Suprapubic skin (tissue), 4 donors: ENCODE measurements at regions not wholly inside any gene's neighbourhood (a gene's known extent, or its start where the extent isn't known, plus 50 kb on each side); places are given as distances from the start of the nearest gene placed in this dataset.

Experiments used
- DNase-seq, 2 donors: peaks; one replicate each; pipeline ENCODE4 v3.0.0-alpha.2; 2019; ENCODE audit warnings: low spot score in 2 of 2
- H3K27ac ChIP-seq: fragments of 200-600 bp; sonication (generic); one replicate; pipeline ENCODE4 v1.5.1; 2019
- H3K27me3 ChIP-seq: fragments of 200-600 bp; sonication (generic); one replicate; pipeline ENCODE4 v1.5.1; 2019
- H3K36me3 ChIP-seq: fragments of 200-600 bp; sonication (generic); one replicate; pipeline ENCODE4 v1.5.1; 2019
- H3K4me1 ChIP-seq: fragments of 200-600 bp; sonication (generic); one replicate; pipeline ENCODE4 v1.5.1; 2019
- H3K4me3 ChIP-seq: fragments of 200-600 bp; sonication (generic); one replicate; pipeline ENCODE4 v1.5.1; 2019; ENCODE audit warnings: mild to moderate bottlenecking
- H3K9me3 ChIP-seq: fragments of 200-600 bp; sonication (generic); one replicate; pipeline ENCODE4 v1.5.1; 2019
- EP300 ChIP-seq: sonication (generic); formaldehyde crosslinking; IDR thresholded peaks from one replicate; pipeline ENCODE4 v1.6.1; 2017; ENCODE audit warnings: antibody characterized with exemption
- POLR2A ChIP-seq, 2 donors: fragments of 450-650 bp; IDR thresholded peaks; one replicate each; pipeline ENCODE4 v1.6.1; 2017; ENCODE audit warnings: antibody characterized with exemption in 2 of 2, mild to moderate bottlenecking in 2 of 2, moderate library complexity in 2 of 2
- POLR2AphosphoS5 ChIP-seq, 3 donors: sonication (generic); formaldehyde crosslinking; IDR thresholded peaks; one replicate each; pipeline ENCODE4 v1.6.1; 2017; ENCODE audit warnings: antibody characterized with exemption in 3 of 3
- WGBS: methylation state at CpG from one replicate; pipeline ENCODE4 v1.1.5; 2018; 5-methylcytosine and 5-hydroxymethylcytosine counted together
- TF ChIP-seq, protein P1 (sequence below), 2 donors: fragments of 200-600 bp in 1 of 2; fragments of 450-650 bp in 1 of 2; sonication (generic) in 1 of 2; IDR thresholded peaks; one replicate each; pipeline ENCODE4 v1.5.1; 2016 to 2019; ENCODE audit warnings: antibody characterized with exemption in 2 of 2, mild to moderate bottlenecking in 1 of 2, moderate library complexity in 1 of 2

DNA sequence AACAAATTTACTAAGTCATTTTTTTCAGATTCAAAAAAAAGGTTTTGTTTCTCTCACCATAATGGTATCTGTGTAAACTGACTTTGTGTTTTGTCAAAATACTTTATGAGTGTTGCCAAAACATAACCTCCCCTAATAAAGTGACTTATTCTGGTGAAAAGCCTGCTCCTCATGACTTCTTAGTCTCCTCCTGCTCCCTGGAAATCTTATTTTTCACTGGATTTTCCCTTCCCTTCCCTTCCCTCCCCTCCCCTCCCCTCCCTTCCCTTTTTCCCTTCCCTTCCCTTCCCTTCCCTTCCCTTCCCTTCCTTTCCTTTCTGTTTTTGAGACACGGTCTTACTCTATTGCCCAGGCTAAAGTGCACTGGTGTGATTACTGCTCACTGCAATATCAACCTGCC is 650.1 kb upstream of the GHITM start:
- TF ChIP-seq, protein P1, sequence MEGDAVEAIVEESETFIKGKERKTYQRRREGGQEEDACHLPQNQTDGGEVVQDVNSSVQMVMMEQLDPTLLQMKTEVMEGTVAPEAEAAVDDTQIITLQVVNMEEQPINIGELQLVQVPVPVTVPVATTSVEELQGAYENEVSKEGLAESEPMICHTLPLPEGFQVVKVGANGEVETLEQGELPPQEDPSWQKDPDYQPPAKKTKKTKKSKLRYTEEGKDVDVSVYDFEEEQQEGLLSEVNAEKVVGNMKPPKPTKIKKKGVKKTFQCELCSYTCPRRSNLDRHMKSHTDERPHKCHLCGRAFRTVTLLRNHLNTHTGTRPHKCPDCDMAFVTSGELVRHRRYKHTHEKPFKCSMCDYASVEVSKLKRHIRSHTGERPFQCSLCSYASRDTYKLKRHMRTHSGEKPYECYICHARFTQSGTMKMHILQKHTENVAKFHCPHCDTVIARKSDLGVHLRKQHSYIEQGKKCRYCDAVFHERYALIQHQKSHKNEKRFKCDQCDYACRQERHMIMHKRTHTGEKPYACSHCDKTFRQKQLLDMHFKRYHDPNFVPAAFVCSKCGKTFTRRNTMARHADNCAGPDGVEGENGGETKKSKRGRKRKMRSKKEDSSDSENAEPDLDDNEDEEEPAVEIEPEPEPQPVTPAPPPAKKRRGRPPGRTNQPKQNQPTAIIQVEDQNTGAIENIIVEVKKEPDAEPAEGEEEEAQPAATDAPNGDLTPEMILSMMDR (IDR thresholded peaks at IDR 0.05): no peak
- no peak for TF ChIP-seq EP300
- no peak for TF ChIP-seq POLR2A (IDR thresholded peaks at IDR 0.05)
- TF ChIP-seq POLR2AphosphoS5 (IDR thresholded peaks at IDR 0.05): no peak
- 70% methylated on average over 1 of the region's 1 CpG for WGBS
- no peaks in the 10 kb centered on the region for H3K36me3 ChIP-seq
- H3K27me3 ChIP-seq: no peaks in the 10 kb centered on the region
- H3K4me3 ChIP-seq: no peak overlapping the region
- H3K9me3 ChIP-seq: no peaks in the 10 kb centered on the region
- H3K4me1 ChIP-seq: no peaks in the 10 kb centered on the region
- no peak for DNase-seq
- H3K27ac ChIP-seq: no peak overlapping the region

DNA sequence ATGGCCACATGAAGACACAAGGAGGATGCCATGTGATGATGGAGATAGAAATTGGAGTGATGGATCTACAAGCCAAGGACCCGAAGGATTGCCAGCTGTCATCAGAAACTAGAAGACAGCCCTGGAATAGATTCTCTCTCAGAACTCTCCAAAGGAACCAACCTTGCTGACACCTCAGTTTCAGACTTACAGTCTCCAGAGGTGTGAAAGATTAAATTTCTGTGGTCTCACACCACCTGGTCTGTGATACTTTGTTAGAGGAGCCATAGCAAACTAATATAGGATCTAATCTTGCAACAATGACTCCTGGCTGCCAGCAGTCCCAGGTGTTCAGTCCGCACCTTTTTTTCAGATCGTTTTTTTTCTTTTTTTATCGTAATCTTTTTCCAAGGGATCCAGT is 647.3 kb upstream of the GHITM start:
- WGBS: 75% methylated on average over 4 of the region's 4 CpGs
- H3K9me3 ChIP-seq: no peaks in the 10 kb centered on the region
- DNase-seq: no peak
- H3K4me1 ChIP-seq: no peaks in the 10 kb centered on the region
- H3K27me3 ChIP-seq: no peaks in the 10 kb centered on the region
- TF ChIP-seq, protein P1 (IDR thresholded peaks at IDR 0.05): no peak
- no peak for TF ChIP-seq EP300
- TF ChIP-seq POLR2AphosphoS5 (IDR thresholded peaks at IDR 0.05): no peak
- TF ChIP-seq POLR2A (IDR thresholded peaks at IDR 0.05): no peak
- no peaks in the 10 kb centered on the region for H3K36me3 ChIP-seq
- no peak overlapping the region for H3K27ac ChIP-seq
- H3K4me3 ChIP-seq: no peak overlapping the region

DNA sequence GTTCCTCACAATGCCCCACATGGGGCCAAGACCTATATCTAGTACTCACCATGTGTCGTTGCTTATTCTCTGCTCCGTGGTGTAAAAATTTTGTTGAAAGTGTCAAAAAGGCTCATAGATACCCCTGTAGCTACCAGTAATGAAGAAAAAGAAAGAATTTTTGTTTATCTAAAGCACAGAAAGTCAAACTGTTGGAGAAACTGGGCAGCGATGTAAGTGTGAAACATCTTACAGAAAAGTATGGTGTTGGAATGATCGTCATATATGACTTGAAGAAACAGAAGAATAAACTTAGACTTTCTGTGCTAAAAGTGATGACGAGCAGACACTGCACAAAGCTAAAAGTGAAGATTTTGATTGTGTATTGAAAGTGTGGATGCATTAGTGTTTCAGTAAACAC is 626.6 kb upstream of the GHITM start:
- no peak for DNase-seq
- Histone ChIP-seq H3K27ac (no peak overlapping the region), H3K27me3 (no peaks in the 10 kb centered on the region), H3K9me3 (no peaks in the 10 kb centered on the region), H3K4me3 (no peak overlapping the region), H3K4me1 (no peaks in the 10 kb centered on the region), H3K36me3 (no peaks in the 10 kb centered on the region)
- TF ChIP-seq POLR2AphosphoS5 (IDR thresholded peaks at IDR 0.05) (no peak), EP300 (no peak), POLR2A (IDR thresholded peaks at IDR 0.05) (no peak)
- TF ChIP-seq, protein P1 (IDR thresholded peaks at IDR 0.05): no peak
- 94% methylated on average over 5 of the region's 5 CpGs for WGBS

DNA sequence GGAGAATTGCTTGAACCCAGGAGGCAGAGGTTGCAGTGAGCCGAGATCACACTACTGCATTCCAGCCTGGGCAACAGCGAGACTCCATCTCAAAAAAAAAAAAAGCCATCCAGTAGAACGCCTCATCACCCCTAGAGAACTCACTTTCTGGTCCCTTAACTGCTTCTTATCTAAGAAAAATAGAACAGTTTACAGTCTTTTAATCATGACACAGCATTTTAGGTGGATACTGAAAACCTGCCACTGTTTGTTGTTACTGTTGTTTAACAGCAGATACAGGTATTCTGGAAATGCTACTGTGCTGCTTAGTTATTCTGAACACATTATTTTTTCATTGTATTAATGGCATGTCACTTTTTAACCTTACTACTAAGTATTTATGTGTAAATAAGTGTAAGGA is 624.3 kb upstream of the GHITM start:
- Histone ChIP-seq H3K27ac (no peak overlapping the region), H3K9me3 (no peaks in the 10 kb centered on the region), H3K4me1 (no peaks in the 10 kb centered on the region), H3K4me3 (no peak overlapping the region), H3K36me3 (no peaks in the 10 kb centered on the region), H3K27me3 (no peaks in the 10 kb centered on the region)
- TF ChIP-seq POLR2AphosphoS5 (IDR thresholded peaks at IDR 0.05) (no peak), EP300 (no peak), POLR2A (IDR thresholded peaks at IDR 0.05) (no peak)
- TF ChIP-seq, protein P1 (IDR thresholded peaks at IDR 0.05): no peak
- WGBS: 87% methylated on average over 3 of the region's 3 CpGs
- no peak for DNase-seq

GRCh38 chr10:83516788-83517187 is 622.5 kb upstream of the GHITM start:
- WGBS: 77% methylated on average over 4 of the region's 4 CpGs
- Histone ChIP-seq H3K27ac (no peak overlapping the region), H3K36me3 (no peaks in the 10 kb centered on the region), H3K9me3 (no peaks in the 10 kb centered on the region), H3K27me3 (no peaks in the 10 kb centered on the region), H3K4me1 (no peaks in the 10 kb centered on the region), H3K4me3 (no peak overlapping the region)
- no peak for DNase-seq
- TF ChIP-seq POLR2A (IDR thresholded peaks at IDR 0.05) (no peak), POLR2AphosphoS5 (IDR thresholded peaks at IDR 0.05) (no peak)
- TF ChIP-seq, protein P1 (IDR thresholded peaks at IDR 0.05): no peak
